K562 (cell line): ENCODE measurements at regions not wholly inside any gene's neighbourhood (a gene's known extent, or its start where the extent isn't known, plus 50 kb on each side); places are given as distances from the start of the nearest gene placed in this dataset.
"Not testable (repeated sequence)": the region's sequence is repeated elsewhere in the genome, so short reads cannot be mapped to it uniquely, and the experiment has no call there.

Source experiments
- ATF3 ChIP-seq, 2 experiments: fragments of 450-650 bp in 1 of 2; sonication (generic) in 1 of 2; formaldehyde crosslinking in 1 of 2; IDR thresholded peaks in 1 of 2; conservative IDR thresholded peaks in 1 of 2; 2 replicates each; pipeline versions ENCODE4 v1.6.1 to v1.8.1; 2016 to 2023; ENCODE audit warnings: mild to moderate bottlenecking in 2 of 2, moderate library complexity in 2 of 2, inconsistent platforms in 1 of 2, missing genetic modification reagents in 1 of 2
- DACH1 ChIP-seq: fragments of 450-650 bp; IDR thresholded peaks from 2 replicates; pipeline ENCODE4 v1.6.1; 2018; ENCODE audit not compliant: partially characterized antibody
- FOXA3 ChIP-seq, 2 experiments: fragments of 450-650 bp in 1 of 2; sonication (generic) in 1 of 2; formaldehyde crosslinking; IDR thresholded peaks in 1 of 2; conservative IDR thresholded peaks in 1 of 2; 2 replicates each; pipeline versions ENCODE4 v1.4.0 to v1.8.0; 2020 to 2022; ENCODE audit warnings: mild to moderate bottlenecking in 2 of 2, missing genetic modification reagents in 1 of 2
- KDM1A ChIP-seq, 2 experiments: fragments of 450-650 bp; IDR thresholded peaks; 2 replicates each; pipeline ENCODE4 v1.6.1; 2016; ENCODE audit warnings: mild to moderate bottlenecking in 2 of 2
- KLF16 ChIP-seq: IDR thresholded peaks from 2 replicates; pipeline ENCODE4 v1.6.1; 2016; ENCODE audit warnings: antibody characterized with exemption
- MYC ChIP-seq, 2 experiments: fragments of 250-450 bp in 1 of 2; sonication (Bioruptor Pico) in 1 of 2; IDR thresholded peaks; 2 replicates each; pipeline versions ENCODE4 v1.5.1 to v1.6.1; 2012 to 2021; ENCODE audit warnings: low read depth in 2 of 2, borderline replicate concordance in 1 of 2, improper control_type of control experiment in 1 of 2, low read length in 1 of 2, mild to moderate bottlenecking in 1 of 2, moderate library complexity in 1 of 2
- NCOA1 ChIP-seq: fragments of 450-650 bp; IDR thresholded peaks from 2 replicates; pipeline ENCODE4 v1.6.1; 2016; ENCODE audit warnings: low read depth
- NRF1 ChIP-seq, 2 experiments: fragments of 450-650 bp; IDR thresholded peaks in 1 of 2; conservative IDR thresholded peaks in 1 of 2; 2 replicates each; pipeline ENCODE4 v1.6.1; 2014; ENCODE audit warnings: mild to moderate bottlenecking in 2 of 2
- POLR2AphosphoS5 ChIP-seq: IDR thresholded peaks from 2 replicates; pipeline ENCODE4 v1.6.1; 2011; ENCODE audit warnings: mild to moderate bottlenecking, low read depth, low read length, moderate library complexity; ENCODE audit not compliant: control insufficient read depth, insufficient read depth
- SOX6 ChIP-seq: fragments of 450-650 bp; IDR thresholded peaks from 2 replicates; pipeline ENCODE4 v1.6.1; 2014; ENCODE audit warnings: mild to moderate bottlenecking
- TBL1XR1 ChIP-seq, 2 experiments: IDR thresholded peaks; 2 replicates each; pipeline ENCODE4 v1.6.1; 2012; ENCODE audit warnings: improper control_type of control experiment in 2 of 2, low read length in 2 of 2, mild to moderate bottlenecking in 1 of 2
- TRIM24 ChIP-seq, 2 experiments: fragments of 450-650 bp; IDR thresholded peaks; 2 replicates each; pipeline ENCODE4 v1.6.1; 2016
- ZNF384 ChIP-seq: IDR thresholded peaks from 2 replicates; pipeline ENCODE4 v1.6.1; 2012; ENCODE audit warnings: low read depth, low read length, improper control_type of control experiment

- TF ChIP-seq KLF16 (peak; percentile 45; the same call in 1 of the 2 replicates), ATF3 (IDR thresholded peaks at IDR 0.05) (peak; percentile 63), MYC (IDR thresholded peaks at IDR 0.05; ENCODE audit: low read depth, low read length) (0 out of 2 replicates have a peak, but pooled peaks have one; percentile 17), NCOA1 (0 out of 2 replicates have a peak, but pooled peaks have one; percentile 21), FOXA3 (CRISPR knock-in tag; conservative IDR thresholded peaks at IDR 0.05 in 1 of 2, IDR thresholded peaks at IDR 0.05 in 1 of 2) (peak; percentile 50 to 58; a peak in 2 of 4 replicates), NRF1 (conservative IDR thresholded peaks at IDR 0.05 in 1 of 2, IDR thresholded peaks at IDR 0.05 in 1 of 2) (peak; percentile 18 to 39; a peak in 2 of 4 replicates), POLR2AphosphoS5 (peak; percentile 76), DACH1 (peak; percentile 17), SOX6 (peak; percentile 66), TRIM24 (IDR thresholded peaks at IDR 0.05) (peak; percentile 69 to 84), ZNF384 (peak; percentile 86), KDM1A (IDR thresholded peaks at IDR 0.05) (peak; percentile 55 to 56; a peak in 3 of 4 replicates), TBL1XR1 (IDR thresholded peaks at IDR 0.05; ENCODE audit: low read length in 2 of 2) (peak in 1 of 2 experiments; percentile 44; a peak in 1 of 4 replicates)
- not testable (repeated sequence) for TF ChIP-seq ATF3 (CRISPR knock-in tag; conservative IDR thresholded peaks at IDR 0.05); MYC (CRISPR knock-in tag; IDR thresholded peaks at IDR 0.05; ENCODE audit: borderline replicate concordance, low read depth)
These were observed 164.3 kb downstream of the VSIG4 start (continued) for GRCh38 chrX:65875614-65876013.
